Activated CD4-positive, alpha-beta T cell treated with anti-CD3 and anti-CD28 coated beads, Interleukin-2, amount 50 U/mL, for 16 hours (primary cell): ENCODE measurements at regions not wholly inside any gene's neighbourhood (a gene's known extent, or its start where the extent isn't known, plus 50 kb on each side); places are given as distances from the start of the nearest gene placed in this dataset.
"Not testable (repeated sequence)": the region's sequence is repeated elsewhere in the genome, so short reads cannot be mapped to it uniquely, and the experiment has no call there.

Experiments used
- DNase-seq: peaks from one replicate; pipeline ENCODE4 v3.0.0-alpha.2; 2020

GRCh38 chr6:9136141-9136822, 700.9 kb upstream of the SLC35B3 start:
- no peak for DNase-seq

GRCh38 chr6:9131616-9132015, 696.3 kb upstream of the SLC35B3 start:
- no peak for DNase-seq

- DNase-seq, result no peak
Measured at GRCh38 chr6:9131201-9131600, 695.9 kb upstream of the SLC35B3 start.

- DNase-seq, result no peak
Measured at GRCh38 chr6:9128970-9129369, 693.6 kb upstream of the SLC35B3 start.

- no peak for DNase-seq
Measured at GRCh38 chr6:9126878-9127560, 691.7 kb upstream of the SLC35B3 start.

GRCh38 chr6:9126034-9126433, 690.7 kb upstream of the SLC35B3 start:
- not testable (repeated sequence) for DNase-seq

- no peak for DNase-seq
Measured at GRCh38 chr6:9121549-9121948, 686.2 kb upstream of the SLC35B3 start.

GRCh38 chr6:9116026-9116425, 680.7 kb upstream of the SLC35B3 start:
- no peak for DNase-seq

- no peak for DNase-seq
Measured at GRCh38 chr6:9112544-9112943, 677.2 kb upstream of the SLC35B3 start.

- DNase-seq, result no peak
Measured at GRCh38 chr6:9103876-9104521, 668.7 kb upstream of the SLC35B3 start.

GRCh38 chr6:9101920-9102319, 666.6 kb upstream of the SLC35B3 start:
- DNase-seq, result no peak

GRCh38 chr6:9100869-9101580, 665.7 kb upstream of the SLC35B3 start:
- DNase-seq, result no peak

GRCh38 chr6:9095729-9096128, 660.4 kb upstream of the SLC35B3 start:
- DNase-seq, result no peak

GRCh38 chr6:9095137-9095536, 659.8 kb upstream of the SLC35B3 start:
- no peak for DNase-seq

GRCh38 chr6:9089724-9090123, 654.4 kb upstream of the SLC35B3 start:
- DNase-seq, result no peak

- no peak for DNase-seq
Measured at GRCh38 chr6:9087470-9087869, 652.1 kb upstream of the SLC35B3 start.

- no peak for DNase-seq
Measured at GRCh38 chr6:9086331-9086730, 651.0 kb upstream of the SLC35B3 start.

GRCh38 chr6:9085709-9086070, 650.3 kb upstream of the SLC35B3 start:
- DNase-seq, result no peak

- DNase-seq, result no peak
Measured at GRCh38 chr6:9085054-9085708, 649.8 kb upstream of the SLC35B3 start.

GRCh38 chr6:9083108-9083507, 647.8 kb upstream of the SLC35B3 start:
- DNase-seq, result no peak

- no peak for DNase-seq
Measured at GRCh38 chr6:9066726-9067125, 631.4 kb upstream of the SLC35B3 start.

GRCh38 chr6:9064156-9064555, 628.8 kb upstream of the SLC35B3 start:
- no peak for DNase-seq

GRCh38 chr6:9062596-9062995, 627.3 kb upstream of the SLC35B3 start:
- DNase-seq, result no peak
